ENCODE measurements at regions not wholly inside any gene's neighbourhood (a gene's known extent, or its start where the extent isn't known, plus 50 kb on each side); places are given as distances from the start of the nearest gene placed in this dataset.

DNA sequence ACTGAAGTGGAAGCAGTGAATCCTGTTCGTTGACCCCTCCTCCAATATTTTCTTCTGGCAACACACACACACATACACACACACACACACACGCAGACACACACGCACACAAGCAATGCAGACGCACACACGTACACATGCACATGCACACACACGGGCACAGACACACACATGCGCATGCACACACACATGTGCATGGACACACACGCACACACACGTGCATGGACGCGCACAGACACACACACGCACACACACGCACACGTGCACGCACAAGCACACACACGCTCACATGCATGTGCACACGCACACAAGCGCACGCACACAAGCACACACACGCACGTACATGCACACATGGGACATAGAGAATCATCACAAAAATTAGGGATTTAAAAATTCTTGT lies 488.2 kb upstream of the TPK1 start:
- TF ChIP-seq, protein P1, sequence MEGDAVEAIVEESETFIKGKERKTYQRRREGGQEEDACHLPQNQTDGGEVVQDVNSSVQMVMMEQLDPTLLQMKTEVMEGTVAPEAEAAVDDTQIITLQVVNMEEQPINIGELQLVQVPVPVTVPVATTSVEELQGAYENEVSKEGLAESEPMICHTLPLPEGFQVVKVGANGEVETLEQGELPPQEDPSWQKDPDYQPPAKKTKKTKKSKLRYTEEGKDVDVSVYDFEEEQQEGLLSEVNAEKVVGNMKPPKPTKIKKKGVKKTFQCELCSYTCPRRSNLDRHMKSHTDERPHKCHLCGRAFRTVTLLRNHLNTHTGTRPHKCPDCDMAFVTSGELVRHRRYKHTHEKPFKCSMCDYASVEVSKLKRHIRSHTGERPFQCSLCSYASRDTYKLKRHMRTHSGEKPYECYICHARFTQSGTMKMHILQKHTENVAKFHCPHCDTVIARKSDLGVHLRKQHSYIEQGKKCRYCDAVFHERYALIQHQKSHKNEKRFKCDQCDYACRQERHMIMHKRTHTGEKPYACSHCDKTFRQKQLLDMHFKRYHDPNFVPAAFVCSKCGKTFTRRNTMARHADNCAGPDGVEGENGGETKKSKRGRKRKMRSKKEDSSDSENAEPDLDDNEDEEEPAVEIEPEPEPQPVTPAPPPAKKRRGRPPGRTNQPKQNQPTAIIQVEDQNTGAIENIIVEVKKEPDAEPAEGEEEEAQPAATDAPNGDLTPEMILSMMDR (IDR thresholded peaks at IDR 0.05) = no peak
- no peak for TF ChIP-seq POLR2A (IDR thresholded peaks at IDR 0.05)
